GM13977 (cell line): ENCODE measurements at regions not wholly inside any gene's neighbourhood (a gene's known extent, or its start where the extent isn't known, plus 50 kb on each side); places are given as distances from the start of the nearest gene placed in this dataset.

ENCODE experiments used
- DNase-seq: peaks from one replicate; pipeline ENCODE4 v3.0.0; 2012; ENCODE audit warnings: low spot score
- in situ Hi-C: fragments of 300-500 bp; cut with MboI; formaldehyde crosslinking; loops from one replicate; pipeline ENCODE4 v1.12.0; 2022; ENCODE audit warnings: low sequenced_read_pairs, low pct_unique_long_range_greater_than_20kb, mixed read lengths, inconsistent platforms; ENCODE audit not compliant: unreplicated experiment
- TF ChIP-seq, protein P1 (sequence below): IDR thresholded peaks from 2 replicates; pipeline ENCODE4 v1.5.1; 2012; ENCODE audit warnings: mild to moderate bottlenecking, control low read depth; ENCODE audit not compliant: insufficient read depth; ENCODE audit errors: extremely low read depth, missing control alignments

DNA sequence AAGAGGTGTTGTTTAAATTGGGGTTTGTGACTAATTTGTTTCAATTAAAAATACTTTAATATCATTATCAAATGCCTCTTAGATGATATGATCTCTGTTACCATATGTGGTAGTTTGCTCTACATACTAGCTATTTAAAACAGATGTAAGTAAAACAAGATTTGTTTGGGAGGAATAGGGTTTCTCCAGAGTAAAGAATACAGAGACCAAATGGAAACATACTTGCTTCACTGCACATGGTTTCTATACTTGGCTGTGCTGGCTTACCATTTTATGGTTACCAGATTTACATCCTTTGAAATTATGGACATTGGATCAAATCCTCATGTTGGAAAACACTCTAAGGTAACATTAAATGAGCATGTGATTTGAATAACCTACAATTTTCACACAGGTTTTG lies 588.3 kb downstream of the CD109 start:
- DNase-seq = no peak
- in situ Hi-C loops = no loop called here
- TF ChIP-seq, protein P1, sequence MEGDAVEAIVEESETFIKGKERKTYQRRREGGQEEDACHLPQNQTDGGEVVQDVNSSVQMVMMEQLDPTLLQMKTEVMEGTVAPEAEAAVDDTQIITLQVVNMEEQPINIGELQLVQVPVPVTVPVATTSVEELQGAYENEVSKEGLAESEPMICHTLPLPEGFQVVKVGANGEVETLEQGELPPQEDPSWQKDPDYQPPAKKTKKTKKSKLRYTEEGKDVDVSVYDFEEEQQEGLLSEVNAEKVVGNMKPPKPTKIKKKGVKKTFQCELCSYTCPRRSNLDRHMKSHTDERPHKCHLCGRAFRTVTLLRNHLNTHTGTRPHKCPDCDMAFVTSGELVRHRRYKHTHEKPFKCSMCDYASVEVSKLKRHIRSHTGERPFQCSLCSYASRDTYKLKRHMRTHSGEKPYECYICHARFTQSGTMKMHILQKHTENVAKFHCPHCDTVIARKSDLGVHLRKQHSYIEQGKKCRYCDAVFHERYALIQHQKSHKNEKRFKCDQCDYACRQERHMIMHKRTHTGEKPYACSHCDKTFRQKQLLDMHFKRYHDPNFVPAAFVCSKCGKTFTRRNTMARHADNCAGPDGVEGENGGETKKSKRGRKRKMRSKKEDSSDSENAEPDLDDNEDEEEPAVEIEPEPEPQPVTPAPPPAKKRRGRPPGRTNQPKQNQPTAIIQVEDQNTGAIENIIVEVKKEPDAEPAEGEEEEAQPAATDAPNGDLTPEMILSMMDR = no peak

DNA sequence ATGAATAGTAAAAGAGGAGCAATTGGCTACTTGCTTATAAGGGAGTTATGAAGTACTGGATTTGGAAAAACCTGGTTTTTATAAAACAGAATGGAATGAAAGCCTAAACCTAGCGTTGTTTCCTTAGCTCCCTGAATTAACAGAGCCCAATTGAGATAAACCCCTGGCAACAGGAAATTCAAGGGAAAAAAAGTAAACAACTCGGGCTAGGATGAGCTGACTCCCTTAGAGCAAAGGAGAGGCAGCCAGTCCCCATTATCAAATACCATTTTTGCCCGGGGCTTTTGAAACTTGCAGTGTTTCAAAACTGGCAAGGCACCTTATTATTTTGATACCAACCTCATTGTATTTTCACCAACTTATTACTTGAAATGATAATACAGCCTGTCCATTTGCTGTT lies 587.5 kb downstream of the CD109 start:
- DNase-seq = no peak
- in situ Hi-C loops = no loop called here
- TF ChIP-seq, protein P1 = no peak

DNA sequence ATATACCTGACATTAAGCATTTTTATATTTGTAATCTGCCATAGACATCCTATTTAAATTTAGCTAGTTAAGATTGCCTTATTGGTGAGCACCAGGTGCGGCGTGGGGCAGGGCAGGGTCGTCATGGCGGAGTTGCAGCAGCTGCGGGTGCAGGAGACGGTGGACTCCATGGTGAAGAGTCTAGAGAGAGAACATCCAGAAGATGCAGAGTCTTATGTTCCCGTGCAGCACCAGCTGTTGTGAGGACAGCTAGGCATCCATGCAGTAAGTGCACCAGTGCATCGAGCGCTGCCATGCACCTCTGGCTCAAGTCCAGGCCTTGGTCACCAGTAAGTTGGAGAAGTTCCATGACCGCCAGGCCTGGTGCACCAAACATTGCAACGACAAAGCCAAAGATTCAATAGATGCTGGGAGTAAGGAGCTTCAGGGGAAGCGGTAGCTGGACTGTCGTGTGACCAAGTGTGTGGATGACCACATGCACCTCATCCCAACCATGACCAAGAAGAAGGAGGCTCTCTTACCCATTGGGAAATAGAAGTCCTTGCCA lies 586.2 kb downstream of the CD109 start:
- DNase-seq = no peak
- in situ Hi-C loops = no loop called here
- TF ChIP-seq, protein P1 = no peak

GRCh38 chr6:74280130-74280692 lies 584.2 kb downstream of the CD109 start:
- no peak for DNase-seq
- in situ Hi-C loops = no loop called here
- TF ChIP-seq, protein P1 = no peak

DNA sequence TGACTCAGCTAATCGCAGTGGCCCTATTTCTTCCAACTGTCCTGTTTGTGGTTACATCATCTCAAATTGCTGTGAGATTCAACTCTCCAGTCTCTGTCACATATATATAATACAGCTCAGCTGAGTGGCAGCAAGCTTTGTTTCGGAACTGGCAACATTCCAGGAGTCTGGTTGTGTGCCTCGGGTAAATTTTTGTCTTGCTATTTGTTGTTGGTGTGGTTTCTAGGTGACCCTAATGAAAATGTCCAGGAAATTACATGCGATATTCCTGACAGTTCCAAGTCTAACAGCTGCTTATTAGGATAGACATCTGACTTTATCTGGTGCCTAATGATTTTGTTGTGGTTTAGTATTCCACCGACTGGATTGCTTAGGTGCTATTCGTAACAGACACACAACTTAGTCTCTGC lies 581.8 kb downstream of the CD109 start:
- TF ChIP-seq, protein P1 = no peak
- no peak for DNase-seq
- in situ Hi-C loops = no loop called here

DNA sequence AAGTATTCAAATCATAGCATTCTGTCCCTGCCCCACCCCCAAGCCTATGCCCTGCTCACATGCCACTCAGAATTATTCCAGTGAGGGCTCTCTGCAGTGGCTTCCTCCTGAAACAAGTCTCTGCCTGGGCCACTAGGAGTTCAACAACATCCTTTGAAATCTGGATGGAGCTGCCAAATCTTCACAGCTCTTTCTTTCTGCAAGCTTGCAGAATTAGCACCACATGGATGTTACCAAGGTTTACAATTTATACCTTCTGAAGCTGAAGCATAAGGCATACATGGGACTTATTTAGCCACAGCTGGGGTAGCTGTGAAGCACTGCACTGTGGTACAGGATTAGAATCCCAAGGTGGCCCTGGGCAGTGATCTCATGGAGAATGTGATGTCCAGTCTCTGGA lies 577.5 kb downstream of the CD109 start:
- in situ Hi-C loops = no loop called here
- no peak for DNase-seq
- TF ChIP-seq, protein P1 = no peak

DNA sequence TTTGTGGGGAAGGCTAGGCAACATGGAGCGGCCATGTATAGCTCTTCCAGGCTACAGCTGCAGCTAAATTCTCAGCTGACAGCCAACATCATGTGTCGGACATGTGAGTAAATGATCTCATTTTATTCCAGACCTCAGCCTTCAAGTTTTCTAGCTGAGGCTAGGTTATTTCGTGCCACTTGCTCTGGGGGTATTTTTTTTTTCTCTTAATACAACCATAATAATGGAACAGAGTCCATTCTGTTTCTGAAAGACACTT lies 573.5 kb downstream of the CD109 start:
- no peak for DNase-seq
- in situ Hi-C loops = no loop called here

More for the DNA sequence above, 573.5 kb downstream of the CD109 start:
- TF ChIP-seq, protein P1 = no peak
